ENCODE measurements at regions not wholly inside any gene's neighbourhood (a gene's known extent, or its start where the extent isn't known, plus 50 kb on each side); places are given as distances from the start of the nearest gene placed in this dataset.

DNA sequence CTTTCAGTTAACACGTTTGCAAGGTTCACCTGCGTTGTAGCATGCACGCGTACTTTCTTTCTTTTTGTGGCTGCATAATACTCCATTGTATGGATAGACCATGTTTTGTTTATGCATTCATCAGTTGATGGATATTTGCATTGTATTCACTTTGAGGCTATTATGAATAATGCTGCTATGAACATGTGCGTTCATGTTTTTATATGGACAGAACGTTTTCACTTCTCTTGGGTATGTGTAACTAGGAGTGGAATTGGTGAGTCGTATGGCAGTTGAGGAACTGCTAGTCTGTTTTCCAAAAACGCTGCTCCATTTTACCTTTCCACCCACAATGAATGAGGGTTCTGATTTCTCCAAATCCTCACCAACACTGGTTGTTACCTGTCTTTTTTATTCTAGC, 244.3 kb downstream of the GLI2 start:
- no peak for DNase-seq

DNA sequence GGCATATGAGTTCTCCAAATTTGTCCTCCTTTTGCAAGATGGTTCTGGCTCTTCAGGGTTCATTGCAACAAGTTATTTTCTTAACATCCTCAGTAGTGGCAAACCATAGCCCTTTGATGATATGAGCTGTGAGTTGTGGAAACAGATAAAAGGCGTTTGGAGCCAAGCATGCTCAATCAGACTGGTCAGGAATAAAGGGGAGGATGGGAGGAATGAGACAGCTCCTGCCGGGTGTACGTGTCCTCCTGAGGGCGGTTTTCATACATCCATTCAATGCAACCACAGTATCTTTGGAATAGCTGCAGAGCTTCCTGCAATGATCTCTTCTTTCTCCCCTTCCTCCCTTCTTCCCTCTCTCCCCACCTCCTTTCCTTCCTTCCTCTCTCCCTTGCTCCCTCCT, 245.8 kb downstream of the GLI2 start:
- no peak for DNase-seq

DNA sequence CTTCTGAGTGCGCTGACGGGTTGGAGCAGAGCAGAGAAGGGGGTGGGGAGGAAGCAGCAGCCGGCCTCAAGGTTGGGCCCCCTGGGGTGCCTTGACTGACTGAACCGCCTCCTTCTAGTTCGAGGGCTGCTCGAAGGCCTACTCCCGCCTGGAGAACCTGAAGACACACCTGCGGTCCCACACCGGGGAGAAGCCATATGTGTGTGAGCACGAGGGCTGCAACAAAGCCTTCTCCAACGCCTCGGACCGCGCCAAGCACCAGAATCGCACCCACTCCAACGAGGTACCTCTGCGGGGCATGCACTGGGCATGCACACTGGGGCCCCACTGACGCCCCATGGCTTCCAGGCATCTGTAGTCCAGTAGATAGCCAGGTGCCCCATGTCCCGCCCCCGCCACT, 246.9 kb downstream of the GLI2 start:
- no peak for DNase-seq

DNA sequence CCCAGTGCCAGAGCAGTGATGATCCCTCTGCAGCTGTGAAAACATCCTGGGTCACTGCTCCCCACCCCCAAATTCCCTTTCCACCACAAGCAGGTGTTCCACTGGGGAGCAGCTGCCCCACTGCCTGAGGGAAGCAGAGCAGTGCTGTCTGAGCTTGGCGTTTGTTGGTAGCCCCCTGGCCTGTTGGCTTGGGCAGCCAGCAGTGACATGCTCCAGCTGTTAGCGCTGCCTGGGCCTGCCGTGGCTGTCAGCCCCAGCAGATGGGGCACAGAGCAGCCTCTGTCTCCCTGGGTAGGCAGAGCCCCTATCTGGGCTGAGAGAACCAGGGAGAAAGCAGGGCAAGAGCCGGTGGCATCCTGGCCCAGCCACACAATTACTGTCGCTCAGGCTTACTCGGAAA, 247.7 kb downstream of the GLI2 start:
- DNase-seq: peak in 1 of 2 experiments; percentile 8

DNA sequence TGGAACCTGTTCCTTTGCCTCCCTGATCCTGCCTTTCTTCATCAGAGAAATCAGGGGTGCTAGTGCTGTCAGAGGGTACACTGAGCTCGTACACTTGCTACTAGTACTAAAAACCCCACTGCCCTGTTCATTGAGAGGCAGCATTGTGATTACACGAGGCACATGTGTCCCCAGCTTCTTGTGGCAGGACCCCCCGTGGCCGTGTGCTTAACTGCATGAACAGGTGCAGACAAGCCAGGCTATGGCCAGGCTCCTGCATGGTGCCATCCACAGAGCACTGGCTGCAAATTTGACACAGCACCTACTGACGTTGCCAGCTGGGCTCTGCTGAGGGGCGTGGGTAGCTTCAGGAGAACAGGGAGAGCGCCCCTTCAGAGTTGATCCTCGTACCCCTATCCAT, 248.4 kb downstream of the GLI2 start:
- no peak for DNase-seq

DNA sequence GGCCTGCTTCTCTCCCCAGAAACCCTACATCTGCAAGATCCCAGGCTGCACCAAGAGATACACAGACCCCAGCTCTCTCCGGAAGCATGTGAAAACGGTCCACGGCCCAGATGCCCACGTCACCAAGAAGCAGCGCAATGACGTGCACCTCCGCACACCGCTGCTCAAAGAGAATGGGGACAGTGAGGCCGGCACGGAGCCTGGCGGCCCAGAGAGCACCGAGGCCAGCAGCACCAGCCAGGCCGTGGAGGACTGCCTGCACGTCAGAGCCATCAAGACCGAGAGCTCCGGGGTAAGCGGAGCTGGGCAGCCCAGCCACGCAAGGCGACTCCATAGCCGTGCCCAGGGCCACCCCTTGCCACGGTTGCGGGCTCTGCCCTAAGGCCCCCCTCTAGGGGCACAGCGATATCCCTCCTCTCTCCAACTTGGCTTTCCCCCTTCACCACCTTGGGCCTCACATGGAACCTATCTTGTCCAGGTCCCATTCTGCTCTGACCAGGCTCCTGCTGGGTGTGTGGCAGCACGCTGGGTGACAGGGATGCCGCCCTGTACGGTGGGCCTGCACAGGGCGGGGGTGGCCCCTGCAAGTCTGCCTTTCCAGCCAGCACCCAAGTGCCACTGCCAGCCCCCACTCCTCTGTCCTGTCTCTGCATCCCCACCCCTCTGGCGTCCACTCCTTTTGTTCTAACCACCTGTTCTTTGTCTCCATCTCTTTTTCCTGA, 248.9 kb downstream of the GLI2 start:
- no peak for DNase-seq

DNA sequence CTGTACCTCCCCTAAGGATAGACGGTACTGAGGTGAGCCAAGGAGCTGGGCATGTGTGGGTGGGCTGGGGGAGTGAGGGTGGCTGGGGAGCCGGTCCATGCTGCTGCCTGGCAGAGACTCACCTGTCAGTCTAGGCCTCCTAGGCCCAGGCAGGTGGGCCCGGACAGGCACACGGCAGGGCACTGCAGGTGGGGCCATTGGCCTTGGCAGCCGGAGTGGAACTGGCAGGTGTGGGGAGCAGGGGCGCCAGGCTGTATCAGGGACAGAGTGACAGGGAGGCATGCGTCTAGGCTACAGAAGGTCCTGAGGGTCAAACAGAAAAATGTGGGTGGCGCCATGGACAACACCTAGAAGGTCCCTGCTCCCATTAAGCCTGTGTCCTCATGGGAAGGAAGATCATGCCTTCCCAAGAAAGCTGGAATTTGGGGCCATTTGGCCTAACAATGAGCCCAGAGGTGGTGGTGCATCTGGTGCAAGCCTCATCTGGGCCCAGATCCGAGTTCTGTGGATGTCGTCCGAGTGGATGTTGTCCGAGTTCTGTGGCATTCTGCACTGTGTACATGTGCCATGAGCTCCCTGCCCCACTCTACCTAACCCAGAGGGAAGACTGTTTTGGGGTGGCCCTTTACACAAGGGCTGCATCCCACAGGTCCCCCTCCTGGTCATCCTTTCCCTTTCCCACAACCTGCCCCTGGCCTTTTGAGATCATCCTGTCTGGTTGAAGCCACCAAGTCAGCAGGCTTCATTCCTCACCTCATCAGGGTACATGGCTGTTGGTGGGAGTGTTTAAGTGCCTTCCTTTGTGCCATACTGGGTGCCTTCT, 249.7 kb downstream of the GLI2 start:
- DNase-seq: no peak

DNA sequence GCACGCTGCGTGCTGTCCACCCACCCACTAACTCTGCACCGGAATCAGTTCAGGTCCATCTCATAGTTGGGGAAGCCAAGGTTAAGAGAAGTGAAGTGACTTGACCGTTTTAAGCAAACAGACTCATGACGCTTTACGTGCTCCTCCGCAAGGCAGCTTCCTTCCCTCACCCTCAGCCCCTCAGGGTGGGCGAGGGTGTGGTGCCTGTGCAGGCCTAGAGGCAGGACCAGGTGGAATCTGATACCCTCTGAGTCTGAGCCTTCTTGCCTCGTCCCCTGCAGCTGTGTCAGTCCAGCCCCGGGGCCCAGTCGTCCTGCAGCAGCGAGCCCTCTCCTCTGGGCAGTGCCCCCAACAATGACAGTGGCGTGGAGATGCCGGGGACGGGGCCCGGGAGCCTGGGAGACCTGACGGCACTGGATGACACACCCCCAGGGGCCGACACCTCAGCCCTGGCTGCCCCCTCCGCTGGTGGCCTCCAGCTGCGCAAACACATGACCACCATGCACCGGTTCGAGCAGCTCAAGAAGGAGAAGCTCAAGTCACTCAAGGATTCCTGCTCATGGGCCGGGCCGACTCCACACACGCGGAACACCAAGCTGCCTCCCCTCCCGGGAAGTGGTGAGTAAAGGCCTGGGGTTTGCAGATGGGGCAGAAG, 250.5 kb downstream of the GLI2 start:
- DNase-seq: no peak

DNA sequence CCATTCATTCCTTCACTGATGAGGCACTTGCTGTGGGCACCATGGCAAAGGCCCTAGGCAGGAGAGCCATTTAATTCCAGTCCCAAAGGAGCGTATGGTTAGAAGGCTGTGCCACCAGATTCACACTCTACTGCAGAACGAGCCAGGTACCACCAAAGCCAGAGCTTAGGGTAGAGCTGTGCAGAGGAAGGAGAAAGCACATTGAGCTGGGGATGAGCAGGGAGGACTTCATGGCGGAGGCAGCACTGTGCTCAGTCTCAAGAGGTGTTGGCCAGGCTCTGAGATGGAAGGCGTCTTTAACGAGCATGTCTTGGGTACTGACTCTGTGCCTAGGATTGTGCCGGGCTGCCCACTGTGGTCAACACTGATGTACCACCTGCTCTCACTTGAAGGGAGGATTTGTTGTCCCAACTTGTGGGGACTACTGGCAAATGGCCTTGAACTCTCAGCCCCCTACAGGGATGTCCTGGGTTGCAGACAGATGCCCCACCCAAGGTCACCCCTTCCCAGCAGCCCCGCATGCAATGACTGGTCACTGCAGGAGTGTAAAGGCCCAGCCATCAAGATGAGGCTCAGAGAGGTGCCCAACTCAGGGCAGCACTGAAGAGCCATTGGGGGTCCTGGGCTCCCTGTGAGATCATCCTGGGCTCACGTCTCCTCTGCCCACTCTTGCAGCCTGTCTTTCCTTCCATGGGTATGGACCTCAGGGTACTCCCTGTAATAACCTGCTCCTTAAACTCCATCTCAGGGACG, 251.4 kb downstream of the GLI2 start:
- no peak for DNase-seq

DNA sequence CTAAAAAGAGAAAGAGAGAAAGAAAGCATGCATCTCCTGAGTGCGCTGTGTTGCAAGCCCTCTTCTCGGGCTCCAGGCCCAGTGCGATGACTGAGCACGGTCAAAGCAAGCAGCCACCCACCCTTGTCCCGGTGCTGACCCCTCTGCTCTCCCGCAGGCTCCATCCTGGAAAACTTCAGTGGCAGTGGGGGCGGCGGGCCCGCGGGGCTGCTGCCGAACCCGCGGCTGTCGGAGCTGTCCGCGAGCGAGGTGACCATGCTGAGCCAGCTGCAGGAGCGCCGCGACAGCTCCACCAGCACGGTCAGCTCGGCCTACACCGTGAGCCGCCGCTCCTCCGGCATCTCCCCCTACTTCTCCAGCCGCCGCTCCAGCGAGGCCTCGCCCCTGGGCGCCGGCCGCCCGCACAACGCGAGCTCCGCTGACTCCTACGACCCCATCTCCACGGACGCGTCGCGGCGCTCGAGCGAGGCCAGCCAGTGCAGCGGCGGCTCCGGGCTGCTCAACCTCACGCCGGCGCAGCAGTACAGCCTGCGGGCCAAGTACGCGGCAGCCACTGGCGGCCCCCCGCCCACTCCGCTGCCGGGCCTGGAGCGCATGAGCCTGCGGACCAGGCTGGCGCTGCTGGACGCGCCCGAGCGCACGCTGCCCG, 252.5 kb downstream of the GLI2 start:
- DNase-seq: no peak

DNA sequence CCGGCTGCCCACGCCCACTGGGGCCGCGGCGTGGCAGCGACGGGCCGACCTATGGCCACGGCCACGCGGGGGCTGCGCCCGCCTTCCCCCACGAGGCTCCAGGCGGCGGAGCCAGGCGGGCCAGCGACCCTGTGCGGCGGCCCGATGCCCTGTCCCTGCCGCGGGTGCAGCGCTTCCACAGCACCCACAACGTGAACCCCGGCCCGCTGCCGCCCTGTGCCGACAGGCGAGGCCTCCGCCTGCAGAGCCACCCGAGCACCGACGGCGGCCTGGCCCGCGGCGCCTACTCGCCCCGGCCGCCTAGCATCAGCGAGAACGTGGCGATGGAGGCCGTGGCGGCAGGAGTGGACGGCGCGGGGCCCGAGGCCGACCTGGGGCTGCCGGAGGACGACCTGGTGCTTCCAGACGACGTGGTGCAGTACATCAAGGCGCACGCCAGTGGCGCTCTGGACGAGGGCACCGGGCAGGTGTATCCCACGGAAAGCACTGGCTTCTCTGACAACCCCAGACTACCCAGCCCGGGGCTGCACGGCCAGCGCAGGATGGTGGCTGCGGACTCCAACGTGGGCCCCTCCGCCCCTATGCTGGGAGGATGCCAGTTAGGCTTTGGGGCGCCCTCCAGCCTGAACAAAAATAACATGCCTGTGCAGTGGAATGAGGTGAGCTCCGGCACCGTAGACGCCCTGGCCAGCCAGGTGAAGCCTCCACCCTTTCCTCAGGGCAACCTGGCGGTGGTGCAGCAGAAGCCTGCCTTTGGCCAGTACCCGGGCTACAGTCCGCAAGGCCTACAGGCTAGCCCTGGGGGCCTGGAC, 253.2 kb downstream of the GLI2 start:
- DNase-seq: no peak

DNA sequence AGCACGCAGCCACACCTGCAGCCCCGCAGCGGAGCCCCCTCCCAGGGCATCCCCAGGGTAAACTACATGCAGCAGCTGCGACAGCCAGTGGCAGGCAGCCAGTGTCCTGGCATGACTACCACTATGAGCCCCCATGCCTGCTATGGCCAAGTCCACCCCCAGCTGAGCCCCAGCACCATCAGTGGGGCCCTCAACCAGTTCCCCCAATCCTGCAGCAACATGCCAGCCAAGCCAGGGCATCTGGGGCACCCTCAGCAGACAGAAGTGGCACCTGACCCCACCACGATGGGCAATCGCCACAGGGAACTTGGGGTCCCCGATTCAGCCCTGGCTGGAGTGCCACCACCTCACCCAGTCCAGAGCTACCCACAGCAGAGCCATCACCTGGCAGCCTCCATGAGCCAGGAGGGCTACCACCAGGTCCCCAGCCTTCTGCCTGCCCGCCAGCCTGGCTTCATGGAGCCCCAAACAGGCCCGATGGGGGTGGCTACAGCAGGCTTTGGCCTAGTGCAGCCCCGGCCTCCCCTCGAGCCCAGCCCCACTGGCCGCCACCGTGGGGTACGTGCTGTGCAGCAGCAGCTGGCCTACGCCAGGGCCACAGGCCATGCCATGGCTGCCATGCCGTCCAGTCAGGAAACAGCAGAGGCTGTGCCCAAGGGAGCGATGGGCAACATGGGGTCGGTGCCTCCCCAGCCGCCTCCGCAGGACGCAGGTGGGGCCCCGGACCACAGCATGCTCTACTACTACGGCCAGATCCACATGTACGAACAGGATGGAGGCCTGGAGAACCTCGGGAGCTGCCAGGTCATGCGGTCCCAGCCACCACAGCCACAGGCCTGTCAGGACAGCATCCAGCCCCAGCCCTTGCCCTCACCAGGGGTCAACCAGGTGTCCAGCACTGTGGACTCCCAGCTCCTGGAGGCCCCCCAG, 254.1 kb downstream of the GLI2 start:
- DNase-seq: no peak

DNA sequence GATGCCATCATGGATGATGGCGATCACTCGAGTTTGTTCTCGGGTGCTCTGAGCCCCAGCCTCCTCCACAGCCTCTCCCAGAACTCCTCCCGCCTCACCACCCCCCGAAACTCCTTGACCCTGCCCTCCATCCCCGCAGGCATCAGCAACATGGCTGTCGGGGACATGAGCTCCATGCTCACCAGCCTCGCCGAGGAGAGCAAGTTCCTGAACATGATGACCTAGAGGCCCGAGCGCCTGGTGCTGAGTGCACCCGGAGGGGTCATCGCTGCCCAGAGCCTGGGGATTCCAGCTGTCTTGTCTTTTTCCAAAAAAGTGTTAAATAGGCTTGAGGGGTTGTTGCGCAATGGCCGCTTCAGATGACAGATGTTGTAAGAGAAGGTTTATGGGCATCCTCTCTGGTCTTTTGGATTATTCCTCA, 254.8 kb downstream of the GLI2 start:
- DNase-seq: no peak

DNA sequence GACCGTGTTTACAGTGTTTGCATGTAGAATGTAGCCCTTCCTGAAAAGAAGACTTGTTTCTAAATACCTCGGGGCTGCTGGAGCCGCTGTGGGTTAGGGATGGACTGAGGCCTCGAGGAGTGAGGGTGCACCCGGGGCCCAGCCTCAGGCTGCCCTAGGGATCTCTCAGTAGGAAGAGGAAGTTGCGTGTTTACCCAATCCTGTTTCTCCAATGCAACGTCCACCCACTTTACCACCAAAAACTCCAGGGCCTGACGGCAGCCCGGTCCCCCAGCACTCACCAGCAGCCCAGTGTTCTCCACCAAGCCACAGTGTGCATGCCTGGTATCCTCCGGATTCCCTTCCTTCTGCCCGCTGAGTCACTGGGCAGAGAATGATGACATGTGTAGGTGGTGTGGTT, 255.8 kb downstream of the GLI2 start:
- no peak for DNase-seq

DNA sequence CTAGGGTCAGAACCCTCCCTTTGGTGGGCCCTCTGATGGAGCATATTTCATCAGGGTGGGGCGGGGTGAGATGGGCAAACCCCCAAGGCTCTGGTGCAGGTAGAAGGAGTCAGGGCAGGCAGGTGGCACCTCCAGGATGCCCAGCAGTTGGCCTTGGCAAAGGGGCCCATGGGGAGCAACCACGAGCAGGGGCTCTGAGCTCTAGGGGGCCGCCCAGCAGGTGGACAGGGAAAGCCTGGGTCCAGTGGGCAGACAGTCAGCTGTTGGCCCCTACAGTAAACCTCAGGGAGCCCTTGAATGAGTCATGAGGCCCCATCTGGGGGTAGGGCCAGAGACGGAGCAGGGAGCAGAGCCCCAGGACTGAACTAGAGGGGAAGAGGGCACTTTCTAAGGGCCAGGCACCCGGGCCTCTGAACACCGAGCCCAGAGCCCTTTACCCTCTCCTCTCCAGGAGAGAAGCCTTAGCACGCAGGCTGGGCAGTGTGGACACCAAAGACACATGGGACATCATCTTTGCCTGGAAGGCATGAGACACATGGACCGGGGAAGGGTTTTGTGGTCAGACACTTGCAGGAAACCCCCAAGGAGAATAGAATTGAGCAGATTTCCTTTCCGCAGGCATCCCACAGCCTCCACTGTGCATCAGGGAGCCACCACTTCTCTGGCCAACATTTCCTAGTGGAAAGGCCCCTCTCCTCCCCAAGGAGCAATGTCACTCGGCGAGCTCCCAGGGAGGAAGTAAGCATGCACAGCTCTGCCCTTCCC, 257.3 kb downstream of the GLI2 start:
- DNase-seq: no peak

DNA sequence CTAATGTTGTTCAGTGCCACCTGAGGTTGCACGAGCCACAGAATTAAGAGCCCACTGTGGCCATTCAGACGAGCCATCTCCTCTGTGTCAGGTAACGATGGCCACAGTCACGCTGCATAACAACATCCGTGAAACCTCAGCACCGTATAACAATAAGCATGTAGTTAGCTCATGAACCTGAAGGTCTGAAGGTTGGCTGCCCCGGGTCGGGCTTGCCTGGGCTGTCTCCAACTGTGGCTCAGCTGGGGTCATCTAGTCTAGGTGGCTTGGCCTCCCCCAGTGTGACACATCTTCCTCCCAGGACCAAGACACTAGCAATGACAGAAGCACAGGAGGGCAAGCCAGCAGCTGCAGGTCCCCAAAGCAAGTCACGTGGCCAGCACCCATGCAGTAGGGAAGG, 258.0 kb downstream of the GLI2 start:
- no peak for DNase-seq

DNA sequence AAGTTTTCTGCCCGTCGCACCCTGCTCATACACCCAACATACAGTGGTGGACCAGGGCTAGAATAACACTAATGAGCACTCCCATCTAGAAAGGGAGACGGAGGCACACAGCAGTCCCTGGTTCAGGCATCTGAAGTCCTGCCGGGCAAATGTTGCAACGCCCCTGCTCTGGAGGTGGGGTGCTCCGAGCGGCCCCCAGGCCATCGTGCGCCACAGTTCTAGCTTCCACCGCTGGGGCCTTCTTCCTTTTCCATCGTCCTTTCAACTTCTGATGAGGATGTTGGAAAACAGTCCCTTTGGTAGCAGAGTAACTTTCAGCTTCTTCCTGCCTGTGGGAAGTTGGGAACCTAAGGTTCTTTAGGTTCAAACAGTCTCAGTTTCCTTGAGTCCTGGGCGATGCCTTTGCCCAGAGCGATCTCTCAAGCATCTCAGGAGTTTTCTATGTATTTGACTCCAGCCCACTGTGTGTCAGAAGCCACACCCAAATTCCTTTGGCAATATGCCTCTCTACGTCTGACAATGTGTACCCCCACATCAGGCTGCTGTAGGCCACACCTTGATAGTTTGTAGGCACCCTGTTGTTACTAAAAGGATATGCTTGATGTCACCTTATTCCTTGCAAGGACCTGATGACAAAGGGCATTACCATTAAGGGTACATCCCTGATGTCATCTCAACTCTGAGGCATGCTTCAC, 258.8 kb downstream of the GLI2 start:
- no peak for DNase-seq

DNA sequence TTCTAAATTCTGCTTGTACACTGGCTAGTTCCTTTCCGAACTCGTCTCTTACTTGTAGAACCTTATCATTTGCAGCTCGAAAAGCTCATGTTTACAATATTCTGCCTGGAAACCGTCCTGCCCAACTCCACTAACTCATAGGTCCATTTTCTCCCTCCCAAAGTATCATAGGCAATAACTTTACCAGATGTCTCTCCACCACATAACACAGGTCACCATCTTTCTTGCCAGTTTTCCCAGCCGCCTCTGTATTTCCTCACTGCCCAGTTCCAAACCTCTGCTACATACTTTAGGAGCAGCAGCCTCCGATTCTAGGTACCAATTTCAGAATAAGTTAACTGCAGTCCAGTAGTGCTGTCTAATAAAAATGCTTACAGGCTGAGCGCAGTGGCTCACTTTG, 259.5 kb downstream of the GLI2 start:
- DNase-seq: no peak

DNA sequence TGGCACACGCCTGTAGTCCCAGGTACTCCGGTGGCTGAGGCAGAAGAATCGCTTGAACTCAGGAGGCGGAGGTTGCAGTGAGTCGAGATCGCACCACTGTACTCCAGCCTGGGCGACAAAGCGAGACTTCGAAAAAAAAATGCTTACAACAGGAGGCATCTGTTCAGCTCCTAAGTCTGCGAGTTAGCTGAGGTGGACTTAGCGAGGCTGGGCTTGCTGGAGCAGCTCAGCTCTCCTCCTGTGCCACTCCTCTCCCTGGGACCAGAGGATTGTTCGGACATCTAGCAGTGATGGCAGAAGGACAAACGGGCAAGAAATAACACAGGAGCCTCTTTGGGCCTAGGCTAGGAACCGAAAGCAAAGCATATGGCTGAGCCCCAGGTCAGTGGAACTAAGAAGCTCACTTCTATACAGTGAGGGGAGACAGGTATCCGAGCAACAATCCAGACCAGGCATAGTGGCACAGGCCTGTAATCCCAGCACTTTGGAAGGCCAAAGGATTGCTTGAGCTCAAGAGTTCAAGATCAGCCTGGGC, 260.1 kb downstream of the GLI2 start:
- DNase-seq: no peak

All from NCI-H526 (cell line).